NT2/D1 (cell line): ENCODE measurements at regions not wholly inside any gene's neighbourhood (a gene's known extent, or its start where the extent isn't known, plus 50 kb on each side); places are given as distances from the start of the nearest gene placed in this dataset.

ENCODE experiments used
- SUZ12 ChIP-seq: IDR thresholded peaks from 2 replicates; pipeline ENCODE4 v1.6.1; 2011; ENCODE audit not compliant: insufficient read length, insufficient read depth; ENCODE audit errors: extremely low read depth
- YY1 ChIP-seq: IDR thresholded peaks from 2 replicates; pipeline ENCODE4 v1.6.1; 2011; ENCODE audit not compliant: insufficient read length, insufficient read depth

GRCh38 chr3:71955240-71956068 is 170.5 kb upstream of the PROK2 start:
- TF ChIP-seq YY1 (no peak), SUZ12 (no peak)
